SK-N-SH (cell line): ENCODE measurements at regions not wholly inside any gene's neighbourhood (a gene's known extent, or its start where the extent isn't known, plus 50 kb on each side); places are given as distances from the start of the nearest gene placed in this dataset.

ENCODE experiments used
- CTCF ChIA-PET: fragments of 300-600, 350-600 bp; formaldehyde crosslinking; extraction: SDS; loops from one replicate; lab custom pipeline; 2021; lab: Yijun Ruan, JAX
- POLR2A ChIA-PET: fragments of 350-600 bp; sonication (Branson Sonifier 250); formaldehyde crosslinking; extraction: SDS; loops from one replicate; lab custom pipeline; 2020; ENCODE audit warnings: antibody characterized with exemption, inconsistent platforms; lab: Yijun Ruan, JAX
- DNase-seq: peaks from one replicate; pipeline ENCODE4 v3.0.0; 2012
- H2AFZ ChIP-seq: fragments of 200-600 bp; sonication (generic); 2 replicates; pipeline ENCODE4 v1.8.1; 2016; ENCODE audit warnings: antibody characterized with exemption, mild to moderate bottlenecking, low read depth
- H3F3A ChIP-seq: fragments of 200-600 bp; sonication (generic); replicated peaks from 2 replicates; pipeline ENCODE3; 2016; ENCODE audit warnings: antibody characterized with exemption, mild to moderate bottlenecking; ENCODE audit not compliant: insufficient read depth
- H3K27ac ChIP-seq, 2 experiments: fragments of 200-500 bp in 1 of 2; fragments of 200-600 bp in 1 of 2; sonication (Bioruptor generic) in 1 of 2; sonication (generic), shearing (Covaris generic) in 1 of 2; 2 replicates each; pipeline versions ENCODE4 v1.5.1 to v1.6.1; 2014 to 2016; ENCODE audit warnings: low read depth in 2 of 2, inconsistent platforms in 1 of 2, low read length in 1 of 2, mild to moderate bottlenecking in 1 of 2, mixed read lengths in 1 of 2
- H3K27me3 ChIP-seq: fragments of 200-600 bp; sonication (generic), shearing (Covaris generic); 2 replicates; pipeline ENCODE4 v1.6.1; 2016; ENCODE audit warnings: mixed run types; ENCODE audit not compliant: insufficient read depth
- H3K36me3 ChIP-seq, 2 experiments: fragments of 200-500 bp in 1 of 2; fragments of 200-600 bp in 1 of 2; sonication (Bioruptor generic) in 1 of 2; sonication (generic) in 1 of 2; replicated peaks in 1 of 2; 2 replicates each; pipeline versions ENCODE3 to v1.5.1; 2014 to 2016; ENCODE audit warnings: low read length in 1 of 2, mild to moderate bottlenecking in 1 of 2; ENCODE audit not compliant: insufficient read depth in 2 of 2, control insufficient read depth in 1 of 2
- H3K4me1 ChIP-seq, 2 experiments: fragments of 200-500 bp in 1 of 2; fragments of 200-600 bp in 1 of 2; sonication (Bioruptor generic) in 1 of 2; sonication (generic), shearing (Covaris generic) in 1 of 2; 2 replicates each; pipeline versions ENCODE4 v1.5.1 to v1.6.1; 2014 to 2016; ENCODE audit warnings: low read depth in 1 of 2, low read length in 1 of 2, mixed run types in 1 of 2; ENCODE audit not compliant: insufficient read depth in 2 of 2, control insufficient read depth in 1 of 2
- H3K4me2 ChIP-seq: fragments of 200-600 bp; sonication (generic), shearing (Covaris generic); 2 replicates; pipeline ENCODE4 v1.6.1; 2017; ENCODE audit warnings: mixed run types
- H3K4me3 ChIP-seq, 2 experiments: fragments of 200-500 bp in 1 of 2; fragments of 200-600 bp in 1 of 2; sonication (Bioruptor generic) in 1 of 2; sonication (generic), shearing (Covaris generic) in 1 of 2; 2 replicates each; pipeline versions ENCODE4 v1.5.1 to v1.8.1; 2014 to 2016; ENCODE audit warnings: low read depth in 2 of 2, inconsistent platforms in 1 of 2, low read length in 1 of 2, mild to moderate bottlenecking in 1 of 2, mixed read lengths in 1 of 2, moderate library complexity in 1 of 2
- H3K79me2 ChIP-seq: fragments of 200-600 bp; sonication (generic); 2 replicates; pipeline ENCODE4 v1.8.1; 2017; ENCODE audit warnings: mild to moderate bottlenecking; ENCODE audit not compliant: insufficient read depth
- H3K9ac ChIP-seq: fragments of 200-600 bp; sonication (generic); 2 replicates; pipeline ENCODE4 v1.6.1; 2017; ENCODE audit warnings: mixed run types
- H3K9me2 ChIP-seq: fragments of 200-600 bp; sonication (generic); 2 replicates; pipeline ENCODE4 v1.6.1; 2017; ENCODE audit warnings: mixed run types
- H3K9me3 ChIP-seq: fragments of 200-600 bp; sonication (generic); 2 replicates; pipeline ENCODE4 v1.6.1; 2017; ENCODE audit warnings: mixed run types, mild to moderate bottlenecking, moderate library complexity
- H4K20me1 ChIP-seq: fragments of 200-600 bp; sonication (generic); 2 replicates; pipeline ENCODE4 v1.6.1; 2017; ENCODE audit warnings: mild to moderate bottlenecking, mixed run types; ENCODE audit not compliant: insufficient read depth
- CHD2 ChIP-seq: fragments of 150-350 bp; IDR thresholded peaks from 2 replicates; pipeline ENCODE4 v1.6.1; 2018; ENCODE audit warnings: low read length; ENCODE audit not compliant: partially characterized antibody
- FOXJ3 ChIP-seq: sonication (generic); formaldehyde crosslinking; IDR thresholded peaks from 2 replicates; pipeline ENCODE4 v1.5.1; 2020; ENCODE audit warnings: mild to moderate bottlenecking, missing genetic modification reagents
- GATA2 ChIP-seq: sonication (generic); formaldehyde crosslinking; IDR thresholded peaks from 2 replicates; pipeline ENCODE4 v1.5.0; 2020; ENCODE audit warnings: mild to moderate bottlenecking, missing genetic modification reagents
- POLR2AphosphoS5 ChIP-seq: IDR thresholded peaks from 2 replicates; pipeline ENCODE4 v1.6.1; 2012; ENCODE audit warnings: low read depth, low read length
- RXRA ChIP-seq: IDR thresholded peaks from 2 replicates; pipeline ENCODE4 v1.4.0; 2012; ENCODE audit warnings: low read depth, mild to moderate bottlenecking, borderline replicate concordance
- SIN3A ChIP-seq: IDR thresholded peaks from 2 replicates; pipeline ENCODE4 v1.6.1; 2012; ENCODE audit warnings: low read depth, mild to moderate bottlenecking, low read length, moderate library complexity, borderline replicate concordance
- TAF1 ChIP-seq: IDR thresholded peaks from 2 replicates; pipeline ENCODE4 v1.6.1; 2012; ENCODE audit warnings: low read depth, mild to moderate bottlenecking, low read length, moderate library complexity, borderline replicate concordance
- WGBS: methylation state at CpG from one replicate; pipeline ENCODE4 v1.1.6; 2017; ENCODE audit warnings: low lambda C conversion rate; 5-methylcytosine and 5-hydroxymethylcytosine counted together
- TF ChIP-seq, protein P1 (sequence below): IDR thresholded peaks from 2 replicates; pipeline ENCODE4; 2012

- H3K9ac ChIP-seq = no peak overlapping the region
- H3K4me2 ChIP-seq = no peak overlapping the region
- no peaks in the 10 kb centered on the region for H3K36me3 ChIP-seq
- H3K27me3 ChIP-seq = no peaks in the 10 kb centered on the region
- H4K20me1 ChIP-seq = no peaks in the 10 kb centered on the region
- no peaks in the 10 kb centered on the region for H3K9me2 ChIP-seq
- CTCF ChIA-PET = no interaction called here
- H3K79me2 ChIP-seq = no peaks in the 10 kb centered on the region
- no peaks in the 10 kb centered on the region for H3F3A ChIP-seq
- no peak overlapping the region for H2AFZ ChIP-seq
- DNase-seq = no peak
- 0% methylated on average over 1 of the region's 1 CpG for WGBS
- no peak overlapping the region for H3K27ac ChIP-seq
- no peak overlapping the region for H3K4me3 ChIP-seq
- POLR2A ChIA-PET = no interaction called here
- no peaks in the 10 kb centered on the region for H3K4me1 ChIP-seq
- TF ChIP-seq, protein P1, sequence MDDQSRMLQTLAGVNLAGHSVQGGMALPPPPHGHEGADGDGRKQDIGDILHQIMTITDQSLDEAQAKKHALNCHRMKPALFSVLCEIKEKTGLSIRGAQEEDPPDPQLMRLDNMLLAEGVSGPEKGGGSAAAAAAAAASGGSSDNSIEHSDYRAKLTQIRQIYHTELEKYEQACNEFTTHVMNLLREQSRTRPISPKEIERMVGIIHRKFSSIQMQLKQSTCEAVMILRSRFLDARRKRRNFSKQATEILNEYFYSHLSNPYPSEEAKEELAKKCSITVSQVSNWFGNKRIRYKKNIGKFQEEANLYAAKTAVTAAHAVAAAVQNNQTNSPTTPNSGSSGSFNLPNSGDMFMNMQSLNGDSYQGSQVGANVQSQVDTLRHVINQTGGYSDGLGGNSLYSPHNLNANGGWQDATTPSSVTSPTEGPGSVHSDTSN = no peak
- no peak for TF ChIP-seq SIN3A
- TF ChIP-seq GATA2 (CRISPR knock-in tag) = no peak
- no peak for TF ChIP-seq CHD2
- TF ChIP-seq RXRA = no peak
- no peak for TF ChIP-seq TAF1
- no peak for TF ChIP-seq FOXJ3 (CRISPR knock-in tag)
- no peak for TF ChIP-seq POLR2AphosphoS5
- no peaks in the 10 kb centered on the region for H3K9me3 ChIP-seq
Measured at GRCh38 chr3:130627882-130628281, 110.9 kb downstream of the COL6A6 start.
